GM12864 (cell line): ENCODE measurements at regions not wholly inside any gene's neighbourhood (a gene's known extent, or its start where the extent isn't known, plus 50 kb on each side); places are given as distances from the start of the nearest gene placed in this dataset.

ENCODE experiments used
- DNase-seq: peaks from one replicate; pipeline ENCODE4 v3.0.0-alpha.2; 2011; ENCODE audit warnings: low read depth
- H3K4me3 ChIP-seq: 2 replicates; pipeline ENCODE4 v1.5.1; 2011; ENCODE audit warnings: mild to moderate bottlenecking, low read depth, low read length, control low read depth
- TF ChIP-seq, protein P1 (sequence below): IDR thresholded peaks from 2 replicates; pipeline ENCODE4 v1.5.1; 2011; ENCODE audit warnings: low read depth, mild to moderate bottlenecking, moderate library complexity, low read length, control low read depth, inconsistent platforms; ENCODE audit errors: missing control alignments

DNA sequence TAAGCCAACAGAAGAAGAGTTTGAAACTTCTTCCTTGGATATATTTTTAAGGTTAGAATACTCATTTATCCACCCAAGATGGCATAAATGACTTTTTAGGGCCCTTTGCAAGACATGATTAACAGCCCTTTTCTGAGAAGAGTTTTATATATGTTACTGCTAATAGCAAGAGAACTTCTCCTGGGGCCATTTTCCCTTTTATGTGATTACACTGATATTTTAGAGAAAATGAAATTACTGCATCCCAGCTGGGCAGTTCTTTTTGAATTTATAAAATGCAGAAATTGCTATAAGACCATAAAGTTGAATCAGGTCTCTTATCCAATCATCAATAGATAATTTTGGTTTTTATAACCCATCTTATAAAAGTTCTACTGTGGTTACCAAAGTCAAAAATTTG lies 161.3 kb upstream of the RFX3 start:
- no peak for DNase-seq
- H3K4me3 ChIP-seq, result no peak overlapping the region
- TF ChIP-seq, protein P1, sequence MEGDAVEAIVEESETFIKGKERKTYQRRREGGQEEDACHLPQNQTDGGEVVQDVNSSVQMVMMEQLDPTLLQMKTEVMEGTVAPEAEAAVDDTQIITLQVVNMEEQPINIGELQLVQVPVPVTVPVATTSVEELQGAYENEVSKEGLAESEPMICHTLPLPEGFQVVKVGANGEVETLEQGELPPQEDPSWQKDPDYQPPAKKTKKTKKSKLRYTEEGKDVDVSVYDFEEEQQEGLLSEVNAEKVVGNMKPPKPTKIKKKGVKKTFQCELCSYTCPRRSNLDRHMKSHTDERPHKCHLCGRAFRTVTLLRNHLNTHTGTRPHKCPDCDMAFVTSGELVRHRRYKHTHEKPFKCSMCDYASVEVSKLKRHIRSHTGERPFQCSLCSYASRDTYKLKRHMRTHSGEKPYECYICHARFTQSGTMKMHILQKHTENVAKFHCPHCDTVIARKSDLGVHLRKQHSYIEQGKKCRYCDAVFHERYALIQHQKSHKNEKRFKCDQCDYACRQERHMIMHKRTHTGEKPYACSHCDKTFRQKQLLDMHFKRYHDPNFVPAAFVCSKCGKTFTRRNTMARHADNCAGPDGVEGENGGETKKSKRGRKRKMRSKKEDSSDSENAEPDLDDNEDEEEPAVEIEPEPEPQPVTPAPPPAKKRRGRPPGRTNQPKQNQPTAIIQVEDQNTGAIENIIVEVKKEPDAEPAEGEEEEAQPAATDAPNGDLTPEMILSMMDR, result no peak

DNA sequence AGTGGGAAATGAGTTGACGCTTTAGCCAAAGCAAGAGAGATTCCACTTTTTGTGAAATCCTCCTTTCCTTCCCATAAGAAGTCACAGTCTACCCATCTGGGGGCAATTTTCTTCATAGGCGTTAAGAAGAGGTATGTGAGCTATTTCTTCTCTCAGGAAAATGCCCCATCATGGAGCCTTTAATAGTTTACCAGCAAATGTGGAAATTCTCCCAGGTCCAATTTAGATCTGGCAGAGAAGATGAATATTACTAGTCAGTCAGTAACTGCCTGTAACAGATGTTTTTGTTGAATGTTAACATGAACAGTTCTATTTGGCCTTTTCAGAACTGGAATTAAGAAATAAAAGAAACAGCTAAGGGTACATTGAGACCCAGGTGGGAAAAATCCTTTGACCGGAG lies 156.4 kb upstream of the RFX3 start:
- TF ChIP-seq, protein P1, result no peak
- no peak overlapping the region for H3K4me3 ChIP-seq
- DNase-seq, result no peak

DNA sequence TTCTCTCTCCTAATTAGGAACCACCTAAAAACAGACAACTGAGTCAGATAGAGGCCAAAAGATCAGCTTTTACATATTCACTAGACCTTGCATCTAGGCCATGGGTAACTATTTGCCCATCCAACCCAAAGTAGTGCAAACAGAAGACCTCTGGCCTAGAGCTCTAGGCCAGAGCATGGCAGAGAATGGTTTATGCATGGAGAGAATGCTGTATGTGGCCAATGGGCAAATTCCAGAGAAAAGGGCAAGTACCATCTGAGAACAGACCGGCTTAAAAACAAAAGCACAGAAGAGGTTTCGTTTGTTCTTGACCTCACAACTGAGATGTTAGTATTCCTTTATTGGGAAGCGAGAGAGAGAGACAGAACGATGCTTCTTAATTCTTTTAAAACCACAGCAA lies 151.7 kb upstream of the RFX3 start:
- TF ChIP-seq, protein P1, result no peak
- no peak for DNase-seq
- no peak overlapping the region for H3K4me3 ChIP-seq

DNA sequence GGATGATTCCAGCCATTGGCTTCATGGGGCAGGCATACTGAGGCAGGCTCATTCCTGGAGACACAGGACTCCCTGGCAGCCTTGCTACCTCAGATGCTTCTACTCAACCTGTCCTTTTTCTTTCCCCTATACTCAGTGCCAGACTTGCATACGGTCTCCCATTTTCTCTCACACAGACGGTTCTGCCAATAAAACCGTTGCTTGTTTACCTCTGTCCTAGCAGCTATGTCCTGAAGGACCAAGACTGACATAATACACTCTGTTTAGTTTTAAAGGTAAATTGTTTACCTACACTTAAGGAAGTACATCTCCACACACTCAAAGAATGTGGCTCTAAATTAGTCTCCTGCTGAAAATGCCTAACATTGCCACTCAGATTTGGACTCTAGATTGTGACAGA lies 151.0 kb upstream of the RFX3 start:
- DNase-seq, result no peak
- no peak overlapping the region for H3K4me3 ChIP-seq
- TF ChIP-seq, protein P1, result no peak

DNA sequence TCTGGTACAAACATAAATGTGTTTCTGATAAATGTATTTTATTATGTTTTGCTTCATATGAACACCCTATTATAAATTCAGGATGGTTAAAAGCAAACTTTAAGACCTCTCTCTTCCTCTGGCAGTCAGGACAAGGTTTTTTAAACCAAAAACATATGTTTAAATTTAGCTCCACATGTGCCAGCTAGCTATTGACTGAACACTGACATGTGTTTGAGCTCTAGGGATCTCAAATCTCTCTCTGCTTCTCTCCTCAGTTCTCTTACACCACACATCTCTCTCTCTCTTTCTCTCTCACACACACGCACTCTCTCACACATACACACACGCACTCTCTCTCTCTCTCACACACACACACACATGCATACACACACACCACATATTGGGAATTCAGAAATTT lies 150.1 kb upstream of the RFX3 start:
- no peak overlapping the region for H3K4me3 ChIP-seq
- TF ChIP-seq, protein P1, result no peak
- DNase-seq, result no peak

DNA sequence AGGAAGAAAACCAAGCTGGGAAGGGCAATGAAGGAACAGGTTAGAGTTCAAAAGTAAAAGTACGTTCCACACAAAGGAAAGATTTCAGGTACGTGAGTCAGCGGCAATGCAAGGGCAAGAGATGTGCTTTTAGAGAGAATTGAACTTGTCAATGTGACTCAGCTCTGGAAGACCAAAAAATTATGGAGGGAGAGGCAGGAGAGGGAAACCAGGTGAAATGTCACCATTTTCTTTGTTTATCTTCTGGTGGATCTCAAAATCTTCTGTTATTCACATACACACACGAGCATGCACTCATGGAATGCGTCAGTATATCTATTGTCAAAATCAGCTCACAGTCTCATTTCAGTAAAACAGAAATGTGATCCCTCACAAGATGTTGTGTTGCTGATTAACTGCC lies 148.8 kb upstream of the RFX3 start:
- H3K4me3 ChIP-seq, result no peak overlapping the region
- TF ChIP-seq, protein P1, result no peak
- no peak for DNase-seq

DNA sequence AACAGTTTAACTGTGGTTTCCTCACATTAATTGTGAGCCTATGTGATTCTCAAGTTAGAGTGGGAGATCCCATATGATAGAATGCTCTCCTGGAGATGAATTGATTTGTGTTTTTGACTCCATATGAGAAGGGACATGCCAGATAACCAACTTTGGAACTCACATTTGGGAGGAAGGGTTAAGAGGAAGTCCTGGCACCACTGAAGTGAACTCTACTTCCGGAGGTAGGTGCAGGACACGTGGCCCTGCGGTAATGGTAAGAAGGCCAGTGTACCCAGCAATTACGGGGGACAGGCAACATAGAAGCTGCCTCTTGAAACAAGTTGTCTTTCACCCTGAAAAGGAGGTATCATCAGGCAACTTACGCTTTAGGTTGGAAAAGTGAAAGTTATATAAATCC lies 146.6 kb upstream of the RFX3 start:
- no peak for DNase-seq
- H3K4me3 ChIP-seq, result no peak overlapping the region
- TF ChIP-seq, protein P1, result no peak
